PC-3 (cell line): ENCODE measurements at regions not wholly inside any gene's neighbourhood (a gene's known extent, or its start where the extent isn't known, plus 50 kb on each side); places are given as distances from the start of the nearest gene placed in this dataset.

Experiments
- EZH2phosphoT487 ChIP-seq: fragments of 300-600 bp; sonication (generic); IDR thresholded peaks from 2 replicates; pipeline ENCODE4 v1.6.1; 2018; ENCODE audit warnings: mild to moderate bottlenecking, antibody characterized with exemption, low read length, borderline replicate concordance
- TF ChIP-seq, protein P1 (sequence below): fragments of 300-600 bp; sonication (generic); conservative IDR thresholded peaks from 2 replicates; pipeline ENCODE4 v1.5.1; 2017; ENCODE audit warnings: antibody characterized with exemption, low read depth, mild to moderate bottlenecking, low read length

DNA sequence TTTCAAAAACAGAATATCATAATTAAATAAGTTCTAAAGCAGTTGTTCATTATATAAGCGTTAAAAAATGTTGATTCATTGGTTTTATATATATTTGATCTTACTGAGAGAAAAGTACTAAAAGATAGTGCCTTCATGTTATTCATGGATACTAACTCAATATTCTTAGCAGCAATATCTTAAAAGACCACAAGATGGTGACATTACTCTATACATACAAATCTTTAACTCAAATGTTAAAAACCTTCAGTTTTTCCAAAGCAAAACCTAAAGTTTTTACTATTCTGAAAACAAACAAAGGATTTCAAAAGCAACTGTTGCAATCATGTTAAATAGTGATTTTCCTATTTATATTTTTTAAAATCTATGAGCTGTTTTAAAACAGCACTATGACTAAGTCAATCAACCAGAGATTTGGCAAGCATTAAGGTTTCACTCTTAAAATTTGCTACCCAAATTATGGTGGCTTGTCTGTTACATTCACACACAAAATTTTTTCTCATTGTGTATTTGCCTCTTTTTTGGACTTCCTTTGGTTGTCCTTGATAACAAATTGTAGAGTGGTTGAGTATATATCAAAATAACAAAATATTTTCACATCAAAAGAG, 50.1 kb upstream of the RERGL start:
- TF ChIP-seq, protein P1, sequence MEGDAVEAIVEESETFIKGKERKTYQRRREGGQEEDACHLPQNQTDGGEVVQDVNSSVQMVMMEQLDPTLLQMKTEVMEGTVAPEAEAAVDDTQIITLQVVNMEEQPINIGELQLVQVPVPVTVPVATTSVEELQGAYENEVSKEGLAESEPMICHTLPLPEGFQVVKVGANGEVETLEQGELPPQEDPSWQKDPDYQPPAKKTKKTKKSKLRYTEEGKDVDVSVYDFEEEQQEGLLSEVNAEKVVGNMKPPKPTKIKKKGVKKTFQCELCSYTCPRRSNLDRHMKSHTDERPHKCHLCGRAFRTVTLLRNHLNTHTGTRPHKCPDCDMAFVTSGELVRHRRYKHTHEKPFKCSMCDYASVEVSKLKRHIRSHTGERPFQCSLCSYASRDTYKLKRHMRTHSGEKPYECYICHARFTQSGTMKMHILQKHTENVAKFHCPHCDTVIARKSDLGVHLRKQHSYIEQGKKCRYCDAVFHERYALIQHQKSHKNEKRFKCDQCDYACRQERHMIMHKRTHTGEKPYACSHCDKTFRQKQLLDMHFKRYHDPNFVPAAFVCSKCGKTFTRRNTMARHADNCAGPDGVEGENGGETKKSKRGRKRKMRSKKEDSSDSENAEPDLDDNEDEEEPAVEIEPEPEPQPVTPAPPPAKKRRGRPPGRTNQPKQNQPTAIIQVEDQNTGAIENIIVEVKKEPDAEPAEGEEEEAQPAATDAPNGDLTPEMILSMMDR: peak; percentile 68
- no peak for TF ChIP-seq EZH2phosphoT487
